HepG2 (cell line): ENCODE measurements at regions not wholly inside any gene's neighbourhood (a gene's known extent, or its start where the extent isn't known, plus 50 kb on each side); places are given as distances from the start of the nearest gene placed in this dataset.

ENCODE experiments used
- ATAC-seq: fragments of 200-7000 bp; cut with Tn5 transposase; 3 replicates; pipeline ENCODE4 v1.9.1; 2020; ENCODE audit warnings: mild to moderate bottlenecking, moderate library complexity
- BruUV-seq: library from RNA; stranded (reverse); fragments of 400-500 nt; replicated peaks from 2 replicates; lab custom pipeline; 2021; lab: Mats Ljungman, UMichigan
- CTCF ChIA-PET: fragments of 300-600 bp; formaldehyde crosslinking; extraction: SDS; loops from one replicate; lab custom pipeline; 2021; ENCODE audit warnings: low total read pairs, inconsistent platforms, low intra/inter-chr PET ratio; lab: Yijun Ruan, JAX
- POLR2A ChIA-PET: fragments of 350-600 bp; sonication (Branson Sonifier 250); formaldehyde crosslinking; loops from one replicate; lab custom pipeline; 2020; ENCODE audit warnings: antibody characterized with exemption, inconsistent platforms; lab: Yijun Ruan, JAX
- DNase-seq: peaks from one replicate; pipeline ENCODE4 v3.0.0-alpha.2; 2015; ENCODE audit warnings: low spot score
- FAIRE-seq: peaks from 3 replicates; lab custom pipeline; 2011; peaks lifted over from hg19 to GRCh38; lab: Jason Lieb, UNC
- H2AFZ ChIP-seq: one replicate; pipeline ENCODE4 v1.6.1; 2011; ENCODE audit warnings: low read length, inconsistent platforms
- H3K27ac ChIP-seq: fragments of 300-600 bp; 3 replicates; pipeline ENCODE4 v1.8.0; 2011; ENCODE audit warnings: mixed run types, mild to moderate bottlenecking, mixed read lengths, low read length, inconsistent platforms; ENCODE audit not compliant: insufficient read depth; ENCODE audit errors: extremely low read length
- H3K27me3 ChIP-seq, 2 experiments: fragments of 200-600 bp in 1 of 2; 2 replicates in 1 of 2; 3 replicates in 1 of 2; pipeline versions ENCODE4 v1.6.0 to v1.8.0; 2011; ENCODE audit warnings: low read length in 2 of 2, mild to moderate bottlenecking in 2 of 2, moderate library complexity in 2 of 2, inconsistent platforms in 1 of 2; ENCODE audit not compliant: insufficient read depth in 2 of 2, control insufficient read depth in 1 of 2
- H3K36me3 ChIP-seq, 2 experiments: fragments of 200-600 bp in 1 of 2; replicated peaks in 1 of 2; 2 replicates in 1 of 2; 3 replicates in 1 of 2; pipeline versions ENCODE4 v1.5.1 to v1.8.0; 2011; ENCODE audit warnings: low read length in 2 of 2, inconsistent platforms in 1 of 2; ENCODE audit not compliant: insufficient read depth in 2 of 2, control insufficient read depth in 1 of 2
- H3K4me1 ChIP-seq: 2 replicates; pipeline ENCODE4 v1.5.1; 2012; ENCODE audit warnings: low read length, inconsistent platforms; ENCODE audit not compliant: insufficient read depth
- H3K4me2 ChIP-seq: 2 replicates; pipeline ENCODE4 v1.6.0; 2011; ENCODE audit warnings: low read depth, low read length, inconsistent platforms
- H3K4me3 ChIP-seq, 3 experiments: fragments of 200-600 bp in 1 of 3; sonication (generic), shearing (Covaris generic) in 1 of 3; replicated peaks in 1 of 3; 2 replicates each; pipeline ENCODE4 v1.5.1; 2011 to 2016; ENCODE audit warnings: low read length in 3 of 3, inconsistent platforms in 2 of 3, low read depth in 2 of 3, mild to moderate bottlenecking in 2 of 3, control low read depth in 1 of 3, mixed read lengths in 1 of 3; ENCODE audit not compliant: insufficient read depth in 1 of 3
- H3K79me2 ChIP-seq: one replicate; pipeline ENCODE4 v1.6.1; 2011; ENCODE audit warnings: low read length, inconsistent platforms; ENCODE audit not compliant: insufficient read depth
- H3K9ac ChIP-seq: 2 replicates; pipeline ENCODE4 v1.6.0; 2011; ENCODE audit warnings: mild to moderate bottlenecking, low read depth, low read length, inconsistent platforms; ENCODE audit not compliant: insufficient read depth
- H3K9me3 ChIP-seq: 2 replicates; pipeline ENCODE4 v1.5.1; 2012; ENCODE audit warnings: mild to moderate bottlenecking, low read length
- H4K20me1 ChIP-seq: 2 replicates; pipeline ENCODE4 v1.6.0; 2011; ENCODE audit warnings: inconsistent platforms, mild to moderate bottlenecking, low read length, moderate library complexity; ENCODE audit not compliant: insufficient read depth
- JDP2 ChIP-seq: sonication (generic); formaldehyde crosslinking; IDR thresholded peaks from 2 replicates; pipeline ENCODE4 v1.8.1; 2022; ENCODE audit warnings: missing genetic modification reagents, borderline replicate concordance
- KAT2B ChIP-seq: fragments of 150-350 bp; IDR thresholded peaks from 2 replicates; pipeline ENCODE4 v1.6.1; 2014; ENCODE audit warnings: low read depth, low read length, borderline replicate concordance
- POLR2A ChIP-seq, 2 experiments: IDR thresholded peaks; 2 replicates each; pipeline ENCODE4 v1.6.1; 2011; ENCODE audit warnings: low read depth in 2 of 2, low read length in 2 of 2, mild to moderate bottlenecking in 1 of 2, moderate library complexity in 1 of 2; ENCODE audit not compliant: insufficient read depth in 1 of 2
- SRF ChIP-seq: IDR thresholded peaks from 2 replicates; pipeline ENCODE4 v1.6.1; 2011; ENCODE audit warnings: mild to moderate bottlenecking, low read depth, low read length, moderate library complexity
- XBP1 ChIP-seq: sonication (generic); formaldehyde crosslinking; IDR thresholded peaks from 2 replicates; pipeline ENCODE4 v1.5.0; 2020; ENCODE audit warnings: missing genetic modification reagents
- ZNF101 ChIP-seq: sonication (generic); formaldehyde crosslinking; IDR thresholded peaks from 2 replicates; pipeline ENCODE4 v1.4.0; 2020; ENCODE audit warnings: mild to moderate bottlenecking, low read depth, missing genetic modification reagents, borderline replicate concordance
- ZNF317 ChIP-seq: sonication (generic); formaldehyde crosslinking; IDR thresholded peaks from 2 replicates; pipeline ENCODE4 v1.5.0; 2020; ENCODE audit warnings: mild to moderate bottlenecking, missing genetic modification reagents
- ZNF768 ChIP-seq: sonication (generic); formaldehyde crosslinking; IDR thresholded peaks from 2 replicates; pipeline ENCODE4 v1.4.0; 2020; ENCODE audit warnings: missing genetic modification reagents
- WGBS: methylation state at CpG from one replicate; pipeline ENCODE4 v1.1.6; 2017; ENCODE audit warnings: low lambda C conversion rate; 5-methylcytosine and 5-hydroxymethylcytosine counted together
- in situ Hi-C: cut with HindIII; loops from 2 replicates; pipeline ENCODE4 v1.10.0; 2017; ENCODE audit warnings: low pct_unique_long_range_greater_than_20kb; ENCODE audit not compliant: extremely low pct_ligation_motif_present
- intact Hi-C: fragments of 100-400 bp; cut with micrococcal nuclease; formaldehyde crosslinking; loops from one replicate; pipeline ENCODE4 v1.10.0; 2022; ENCODE audit not compliant: unreplicated experiment
- TF ChIP-seq, protein P1 (sequence below): sonication (generic); formaldehyde crosslinking; IDR thresholded peaks from 2 replicates; pipeline ENCODE4 v1.5.0; 2020; ENCODE audit warnings: missing genetic modification reagents
- TF ChIP-seq, protein P2 (sequence below): sonication (generic); formaldehyde crosslinking; IDR thresholded peaks from 2 replicates; pipeline ENCODE4 v1.5.0; 2020; ENCODE audit warnings: mild to moderate bottlenecking, missing genetic modification reagents, borderline replicate concordance

- FAIRE-seq (no peak), ATAC-seq (no peak)
- Histone ChIP-seq H3K27me3 (no peaks in the 10 kb centered on the region), H3K4me1 (peaks cover 35% of the 10 kb centered on the region)
- TF ChIP-seq JDP2 (CRISPR knock-in tag) (no peak), ZNF768 (CRISPR knock-in tag) (no peak), ZNF101 (no peak), SRF (no peak), KAT2B (no peak), ZNF317 (no peak), POLR2A (IDR thresholded peaks at IDR 0.05; ENCODE audit: insufficient read depth in 1 of 2, low read depth in 2 of 2, low read length in 2 of 2) (no peak), XBP1 (CRISPR knock-in tag) (no peak)
- TF ChIP-seq, protein P1, sequence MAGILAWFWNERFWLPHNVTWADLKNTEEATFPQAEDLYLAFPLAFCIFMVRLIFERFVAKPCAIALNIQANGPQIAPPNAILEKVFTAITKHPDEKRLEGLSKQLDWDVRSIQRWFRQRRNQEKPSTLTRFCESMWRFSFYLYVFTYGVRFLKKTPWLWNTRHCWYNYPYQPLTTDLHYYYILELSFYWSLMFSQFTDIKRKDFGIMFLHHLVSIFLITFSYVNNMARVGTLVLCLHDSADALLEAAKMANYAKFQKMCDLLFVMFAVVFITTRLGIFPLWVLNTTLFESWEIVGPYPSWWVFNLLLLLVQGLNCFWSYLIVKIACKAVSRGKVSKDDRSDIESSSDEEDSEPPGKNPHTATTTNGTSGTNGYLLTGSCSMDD (CRISPR knock-in tag): no peak
- TF ChIP-seq, protein P2, sequence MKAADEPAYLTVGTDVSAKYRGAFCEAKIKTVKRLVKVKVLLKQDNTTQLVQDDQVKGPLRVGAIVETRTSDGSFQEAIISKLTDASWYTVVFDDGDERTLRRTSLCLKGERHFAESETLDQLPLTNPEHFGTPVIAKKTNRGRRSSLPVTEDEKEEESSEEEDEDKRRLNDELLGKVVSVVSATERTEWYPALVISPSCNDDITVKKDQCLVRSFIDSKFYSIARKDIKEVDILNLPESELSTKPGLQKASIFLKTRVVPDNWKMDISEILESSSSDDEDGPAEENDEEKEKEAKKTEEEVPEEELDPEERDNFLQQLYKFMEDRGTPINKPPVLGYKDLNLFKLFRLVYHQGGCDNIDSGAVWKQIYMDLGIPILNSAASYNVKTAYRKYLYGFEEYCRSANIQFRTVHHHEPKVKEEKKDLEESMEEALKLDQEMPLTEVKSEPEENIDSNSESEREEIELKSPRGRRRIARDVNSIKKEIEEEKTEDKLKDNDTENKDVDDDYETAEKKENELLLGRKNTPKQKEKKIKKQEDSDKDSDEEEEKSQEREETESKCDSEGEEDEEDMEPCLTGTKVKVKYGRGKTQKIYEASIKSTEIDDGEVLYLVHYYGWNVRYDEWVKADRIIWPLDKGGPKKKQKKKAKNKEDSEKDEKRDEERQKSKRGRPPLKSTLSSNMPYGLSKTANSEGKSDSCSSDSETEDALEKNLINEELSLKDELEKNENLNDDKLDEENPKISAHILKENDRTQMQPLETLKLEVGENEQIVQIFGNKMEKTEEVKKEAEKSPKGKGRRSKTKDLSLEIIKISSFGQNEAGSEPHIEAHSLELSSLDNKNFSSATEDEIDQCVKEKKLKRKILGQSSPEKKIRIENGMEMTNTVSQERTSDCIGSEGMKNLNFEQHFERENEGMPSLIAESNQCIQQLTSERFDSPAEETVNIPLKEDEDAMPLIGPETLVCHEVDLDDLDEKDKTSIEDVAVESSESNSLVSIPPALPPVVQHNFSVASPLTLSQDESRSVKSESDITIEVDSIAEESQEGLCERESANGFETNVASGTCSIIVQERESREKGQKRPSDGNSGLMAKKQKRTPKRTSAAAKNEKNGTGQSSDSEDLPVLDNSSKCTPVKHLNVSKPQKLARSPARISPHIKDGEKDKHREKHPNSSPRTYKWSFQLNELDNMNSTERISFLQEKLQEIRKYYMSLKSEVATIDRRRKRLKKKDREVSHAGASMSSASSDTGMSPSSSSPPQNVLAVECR (CRISPR knock-in tag): no peak
- TF ChIP-seq, all 625 proteins: peak for 0
- no peak overlapping the region for H3K27ac ChIP-seq
- no peaks in the 10 kb centered on the region for H3K9me3 ChIP-seq
- H3K4me3 ChIP-seq: no peak overlapping the region
- no TSS peak for BruUV-seq
- in situ Hi-C loops: no loop called here
- WGBS: 90% methylated on average over 5 of the region's 5 CpGs
- no peaks in the 10 kb centered on the region for H3K79me2 ChIP-seq
- H2AFZ ChIP-seq: no peak overlapping the region
- no peak for DNase-seq
- H3K4me2 ChIP-seq: no peak overlapping the region
- CTCF ChIA-PET: no interaction called here
- intact Hi-C loops: no loop called here
- H3K36me3 ChIP-seq: no peaks in the 10 kb centered on the region
- H3K9ac ChIP-seq: no peak overlapping the region
- POLR2A ChIA-PET: no interaction called here
- H4K20me1 ChIP-seq: no peaks in the 10 kb centered on the region
Observed at GRCh38 chrX:41014776-41015360, 70.4 kb upstream of the USP9X start.
